22Rv1 (cell line): ENCODE measurements at regions not wholly inside any gene's neighbourhood (a gene's known extent, or its start where the extent isn't known, plus 50 kb on each side); places are given as distances from the start of the nearest gene placed in this dataset.

Experiments used
- H3K27ac ChIP-seq: fragments of 450-650 bp; 2 replicates; pipeline ENCODE4 v1.5.1; 2017
- ZFX ChIP-seq: fragments of 450-650 bp; IDR thresholded peaks from 2 replicates; pipeline ENCODE4 v1.6.1; 2017; ENCODE audit warnings: antibody characterized with exemption, borderline replicate concordance
- TF ChIP-seq, protein P1 (sequence below): fragments of 450-650 bp; IDR thresholded peaks from 2 replicates; pipeline ENCODE4 v1.5.1; 2017; ENCODE audit warnings: mild to moderate bottlenecking

DNA sequence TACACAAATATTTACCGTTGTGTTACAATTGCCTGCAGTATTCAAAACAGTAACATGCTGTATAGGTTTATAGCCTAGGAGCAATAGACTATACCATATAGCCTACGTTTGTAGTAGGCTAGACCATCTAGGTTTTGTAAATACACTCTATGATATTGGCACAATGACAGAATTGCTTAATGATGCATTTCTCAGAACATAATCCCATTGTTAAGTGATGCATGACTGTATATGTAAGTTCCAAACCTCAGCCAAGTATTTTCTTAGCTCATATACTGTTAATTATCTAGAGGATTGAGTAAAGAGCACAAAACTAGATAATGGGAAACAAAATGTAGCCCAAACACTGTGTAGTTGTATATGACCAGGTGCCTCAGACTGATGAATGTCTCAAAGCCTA, 220.1 kb downstream of the ANXA1 start:
- TF ChIP-seq ZFX = no peak
- TF ChIP-seq, protein P1, sequence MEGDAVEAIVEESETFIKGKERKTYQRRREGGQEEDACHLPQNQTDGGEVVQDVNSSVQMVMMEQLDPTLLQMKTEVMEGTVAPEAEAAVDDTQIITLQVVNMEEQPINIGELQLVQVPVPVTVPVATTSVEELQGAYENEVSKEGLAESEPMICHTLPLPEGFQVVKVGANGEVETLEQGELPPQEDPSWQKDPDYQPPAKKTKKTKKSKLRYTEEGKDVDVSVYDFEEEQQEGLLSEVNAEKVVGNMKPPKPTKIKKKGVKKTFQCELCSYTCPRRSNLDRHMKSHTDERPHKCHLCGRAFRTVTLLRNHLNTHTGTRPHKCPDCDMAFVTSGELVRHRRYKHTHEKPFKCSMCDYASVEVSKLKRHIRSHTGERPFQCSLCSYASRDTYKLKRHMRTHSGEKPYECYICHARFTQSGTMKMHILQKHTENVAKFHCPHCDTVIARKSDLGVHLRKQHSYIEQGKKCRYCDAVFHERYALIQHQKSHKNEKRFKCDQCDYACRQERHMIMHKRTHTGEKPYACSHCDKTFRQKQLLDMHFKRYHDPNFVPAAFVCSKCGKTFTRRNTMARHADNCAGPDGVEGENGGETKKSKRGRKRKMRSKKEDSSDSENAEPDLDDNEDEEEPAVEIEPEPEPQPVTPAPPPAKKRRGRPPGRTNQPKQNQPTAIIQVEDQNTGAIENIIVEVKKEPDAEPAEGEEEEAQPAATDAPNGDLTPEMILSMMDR = no peak
- no peak overlapping the region for H3K27ac ChIP-seq

DNA sequence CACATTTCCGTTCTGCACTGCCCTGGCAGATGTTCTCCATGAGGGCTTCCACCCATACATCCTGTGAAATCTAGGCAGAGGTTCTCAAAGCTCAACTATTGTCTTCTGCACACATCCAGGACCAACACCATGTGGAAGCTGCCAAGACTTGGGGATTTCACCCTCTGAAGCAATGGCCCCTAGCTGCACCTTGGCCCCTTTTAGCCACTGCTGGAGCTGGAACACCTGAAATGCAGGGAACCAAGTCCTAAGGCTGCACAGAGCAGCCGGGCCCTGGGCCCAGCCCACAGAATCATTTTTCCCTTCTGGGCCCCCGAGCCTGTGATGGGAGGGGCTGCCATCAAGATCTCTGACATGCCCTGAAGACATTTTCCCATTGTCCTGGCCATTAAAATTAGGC, 228.7 kb downstream of the ANXA1 start:
- no peak overlapping the region for H3K27ac ChIP-seq

DNA sequence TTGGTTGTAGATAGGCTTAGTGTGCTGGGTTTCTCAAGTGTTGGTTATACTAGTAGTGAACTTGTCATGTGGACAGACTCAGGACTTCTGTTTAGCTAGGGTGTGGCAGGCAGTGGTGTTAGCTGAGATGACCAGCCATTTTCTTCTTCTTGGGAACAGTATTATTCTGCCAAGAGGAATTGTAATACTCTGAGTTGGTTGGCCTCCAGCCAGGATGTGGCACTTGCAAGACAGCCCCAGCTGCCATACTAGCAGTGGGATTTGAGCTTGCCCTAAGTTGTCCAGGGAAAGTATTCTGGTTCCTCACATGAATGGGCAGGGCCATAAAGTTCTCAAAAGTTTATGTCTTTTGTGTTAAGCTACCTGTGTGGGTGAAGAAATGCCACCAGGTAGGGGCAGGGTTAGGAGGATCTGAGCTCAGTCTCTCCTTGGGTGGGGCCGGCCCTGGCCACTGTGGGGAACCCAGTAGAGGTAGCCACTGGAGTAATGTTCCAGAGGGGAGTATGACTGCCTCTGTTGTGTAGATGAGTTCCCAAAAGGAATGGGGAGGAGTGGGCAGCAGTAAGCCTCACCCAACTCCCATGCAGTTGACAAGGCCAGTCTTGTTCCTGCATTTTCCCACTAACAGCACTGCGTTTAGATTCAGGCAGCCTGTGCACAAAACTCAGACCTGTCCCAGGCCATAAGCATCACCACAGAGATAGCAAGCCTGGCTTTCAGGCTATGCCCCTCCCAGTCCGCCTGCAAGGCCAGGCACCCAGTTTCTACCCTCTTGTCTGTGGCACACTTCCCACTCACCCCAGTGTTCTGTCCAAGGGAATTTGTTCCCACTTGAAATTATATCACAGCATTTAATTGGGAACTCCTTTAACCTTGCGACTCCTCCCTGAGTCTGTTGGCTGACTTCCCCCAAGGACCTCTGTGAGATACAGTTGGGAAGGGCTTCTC, 250.7 kb downstream of the ANXA1 start:
- TF ChIP-seq, protein P1 = no peak
- TF ChIP-seq ZFX = no peak
- H3K27ac ChIP-seq = no peak overlapping the region

More for the DNA sequence above, 228.7 kb downstream of the ANXA1 start:
- TF ChIP-seq, protein P1 = no peak
- no peak for TF ChIP-seq ZFX

DNA sequence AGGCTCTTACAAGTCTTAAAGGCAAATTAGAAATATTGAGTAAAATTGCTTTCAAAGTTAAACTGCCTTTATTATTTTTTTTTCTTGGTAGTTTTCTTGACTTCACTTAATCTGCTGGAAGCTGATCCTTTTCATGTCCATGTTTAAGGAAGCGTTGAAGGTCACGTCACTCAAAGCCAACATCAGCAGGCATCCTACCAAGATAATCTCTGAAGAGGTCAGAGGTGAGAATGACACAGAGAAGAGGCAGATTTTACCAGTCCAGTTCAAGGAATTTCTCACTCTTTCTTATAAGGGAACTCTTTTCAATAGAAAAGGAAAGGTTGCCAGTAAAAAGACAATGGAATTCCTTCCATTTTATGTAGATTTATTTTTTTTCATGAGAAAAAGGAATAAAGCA, 259.8 kb downstream of the ANXA1 start:
- TF ChIP-seq ZFX = no peak
- TF ChIP-seq, protein P1 = no peak
- H3K27ac ChIP-seq = no peak overlapping the region

DNA sequence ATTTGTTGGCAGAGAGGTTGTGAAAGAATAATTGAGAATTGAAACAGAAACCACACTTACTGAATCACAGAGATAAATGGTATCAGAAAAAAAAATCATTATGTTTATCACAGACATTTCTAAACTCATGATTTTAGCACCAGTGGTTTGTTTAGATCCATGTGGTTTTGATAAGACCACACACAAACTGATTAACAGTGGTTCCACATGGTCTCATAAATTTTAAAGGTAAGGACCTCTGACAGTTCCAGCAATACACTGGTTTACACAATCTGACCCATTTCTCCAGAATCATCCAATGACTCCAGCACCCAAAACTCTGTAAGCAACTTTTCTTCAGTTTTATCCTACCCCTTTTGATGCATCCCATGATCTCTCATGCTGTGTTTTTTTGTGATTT, 261.2 kb downstream of the ANXA1 start:
- no peak overlapping the region for H3K27ac ChIP-seq
- no peak for TF ChIP-seq ZFX
- TF ChIP-seq, protein P1 = no peak

DNA sequence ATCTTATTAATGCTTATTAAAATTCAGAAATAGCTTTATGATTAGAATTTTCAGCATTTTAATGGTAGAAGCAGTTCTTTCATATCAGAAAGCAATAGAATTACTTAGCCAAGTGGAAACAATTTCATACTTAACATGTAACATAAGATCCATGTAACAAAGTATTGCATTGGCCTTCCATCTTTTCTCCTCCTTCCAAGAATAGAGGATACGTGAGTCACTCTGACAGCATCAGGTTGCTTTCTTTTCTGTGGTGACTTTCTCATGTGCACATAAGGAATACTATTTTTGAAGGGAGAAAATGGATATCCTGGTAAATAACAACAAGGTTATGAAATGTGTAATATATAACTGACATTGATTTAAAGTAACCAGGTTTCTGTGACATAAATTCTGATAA, 272.2 kb downstream of the ANXA1 start:
- no peak for TF ChIP-seq ZFX
- TF ChIP-seq, protein P1 = no peak

DNA sequence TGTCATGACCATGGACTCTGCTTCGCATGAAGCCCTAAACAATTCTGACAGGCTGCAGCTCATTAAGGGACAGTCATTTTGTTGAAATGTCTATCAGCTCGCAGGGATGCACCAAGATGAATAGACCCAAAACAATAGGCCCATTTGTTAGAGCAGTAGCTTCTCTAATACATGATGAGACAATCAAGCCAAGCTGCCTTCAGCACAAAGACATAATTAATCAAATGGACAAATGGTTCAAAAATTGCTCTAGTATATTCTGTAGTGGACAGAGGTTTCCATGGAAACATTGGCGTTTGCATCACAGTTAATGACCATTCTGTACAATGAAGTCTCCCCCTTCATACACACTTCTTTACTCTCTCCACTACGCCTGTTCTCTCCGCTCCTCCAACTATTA, 274.6 kb downstream of the ANXA1 start:
- TF ChIP-seq ZFX = no peak
- TF ChIP-seq, protein P1 = no peak
- no peak overlapping the region for H3K27ac ChIP-seq

More for the DNA sequence above, 272.2 kb downstream of the ANXA1 start:
- no peak overlapping the region for H3K27ac ChIP-seq
